H1 (cell line): ENCODE measurements at regions not wholly inside any gene's neighbourhood (a gene's known extent, or its start where the extent isn't known, plus 50 kb on each side); places are given as distances from the start of the nearest gene placed in this dataset.

Experiments
- CTCF ChIA-PET: fragments of 300-600 bp; sonication (Branson Sonifier 250); formaldehyde crosslinking; loops from one replicate; lab custom pipeline; 2021; ENCODE audit not compliant: partially characterized antibody; lab: Charles Lee
- POLR2A ChIA-PET: fragments of 300-600 bp; sonication (Branson Sonifier 250); formaldehyde crosslinking; loops from one replicate; lab custom pipeline; 2021; ENCODE audit warnings: inconsistent platforms; ENCODE audit not compliant: partially characterized antibody; lab: Charles Lee
- DNase-seq, 2 experiments: peaks; one replicate each; pipeline versions ENCODE4 v3.0.0 to v3.0.0-alpha.2; 2010 to 2022; ENCODE audit warnings: low spot score in 2 of 2, low read depth in 1 of 2, mixed read lengths in 1 of 2
- FAIRE-seq: peaks from 2 replicates; lab custom pipeline; 2011; peaks lifted over from hg19 to GRCh38; lab: Jason Lieb, UNC
- H2AFZ ChIP-seq: 2 replicates; pipeline ENCODE4 v1.8.1; 2012; ENCODE audit warnings: low read length, inconsistent platforms
- H2AK5ac ChIP-seq: 2 replicates; pipeline ENCODE4 v1.6.1; 2013; ENCODE audit warnings: low read depth, low read length
- H2BK120ac ChIP-seq: replicated peaks from 2 replicates; pipeline ENCODE3; 2013; ENCODE audit warnings: low read depth, low read length, inconsistent platforms
- H2BK12ac ChIP-seq: 2 replicates; pipeline ENCODE4 v1.6.1; 2013; ENCODE audit warnings: low read depth, low read length
- H2BK15ac ChIP-seq: 2 replicates; pipeline ENCODE4 v1.6.1; 2013; ENCODE audit warnings: low read length
- H2BK20ac ChIP-seq: 2 replicates; pipeline ENCODE4 v1.6.1; 2013; ENCODE audit warnings: low read length
- H2BK5ac ChIP-seq: 2 replicates; pipeline ENCODE4 v1.6.1; 2013; ENCODE audit warnings: low read depth, low read length
- H3K14ac ChIP-seq: 2 replicates; pipeline ENCODE4 v1.6.1; 2013; ENCODE audit warnings: inconsistent platforms; ENCODE audit not compliant: insufficient read length
- H3K18ac ChIP-seq: 2 replicates; pipeline ENCODE4 v1.6.1; 2013; ENCODE audit warnings: low read length; ENCODE audit errors: extremely low read depth
- H3K23ac ChIP-seq: 2 replicates; pipeline ENCODE4 v1.6.1; 2013; ENCODE audit warnings: inconsistent platforms; ENCODE audit not compliant: insufficient read length
- H3K23me2 ChIP-seq: 2 replicates; pipeline ENCODE4 v1.6.1; 2013; ENCODE audit warnings: low read depth, low read length
- H3K27ac ChIP-seq: 2 replicates; pipeline ENCODE4 v1.6.1; 2011; ENCODE audit warnings: low read depth, low read length, inconsistent platforms
- H3K27me3 ChIP-seq, 4 experiments: replicated peaks in 1 of 4; 1 replicate in 1 of 4; 2 replicates in 3 of 4; pipeline versions ENCODE4 v1.6.1 to v1.8.1; 2011 to 2013; ENCODE audit warnings: low read length in 3 of 4, mild to moderate bottlenecking in 3 of 4, inconsistent platforms in 2 of 4, mixed read lengths in 2 of 4, moderate library complexity in 1 of 4; ENCODE audit not compliant: control insufficient read depth in 3 of 4, insufficient read depth in 3 of 4; ENCODE audit errors: extremely low read depth in 1 of 4
- H3K36me3 ChIP-seq, 4 experiments: 2 replicates each; pipeline versions ENCODE4 v1.6.1 to v1.8.1; 2011 to 2013; ENCODE audit warnings: mild to moderate bottlenecking in 4 of 4, low read length in 3 of 4, moderate library complexity in 2 of 4, control low read depth in 1 of 4, inconsistent platforms in 1 of 4; ENCODE audit not compliant: insufficient read depth in 4 of 4, control insufficient read depth in 2 of 4
- H3K4ac ChIP-seq: replicated peaks from 2 replicates; pipeline ENCODE3; 2013; ENCODE audit warnings: low read length, low read depth, mixed read lengths, inconsistent platforms; ENCODE audit not compliant: insufficient read length
- H3K4me1 ChIP-seq, 4 experiments: replicated peaks in 1 of 4; 1 replicate in 1 of 4; 2 replicates in 3 of 4; pipeline versions ENCODE4 v1.6.1 to v1.8.1; 2011 to 2013; ENCODE audit warnings: low read length in 3 of 4, inconsistent platforms in 2 of 4, mixed read lengths in 1 of 4; ENCODE audit not compliant: insufficient read depth in 4 of 4, control insufficient read depth in 3 of 4
- H3K4me2 ChIP-seq, 2 experiments: 2 replicates each; pipeline versions ENCODE4 v1.6.1 to v1.8.1; 2011 to 2013; ENCODE audit warnings: low read depth in 2 of 2, low read length in 2 of 2, control low read depth in 1 of 2, inconsistent platforms in 1 of 2, mild to moderate bottlenecking in 1 of 2; ENCODE audit not compliant: insufficient read depth in 1 of 2
- H3K4me3 ChIP-seq, 4 experiments: fragments of 200-600, 300-600 bp in 1 of 4; sonication (generic), shearing (Covaris generic), sonication (Bioruptor Twin) in 1 of 4; 2 replicates each; pipeline versions ENCODE4 v1.5.1 to v1.8.1; 2011 to 2016; ENCODE audit warnings: low read length in 4 of 4, low read depth in 3 of 4, control low read depth in 2 of 4, inconsistent platforms in 2 of 4, mild to moderate bottlenecking in 2 of 4, mixed read lengths in 1 of 4, moderate library complexity in 1 of 4; ENCODE audit not compliant: insufficient read depth in 2 of 4; ENCODE audit errors: extremely low read depth in 1 of 4
- H3K56ac ChIP-seq: replicated peaks from 2 replicates; pipeline ENCODE3; 2013; ENCODE audit warnings: low read depth, mild to moderate bottlenecking, mixed read lengths, low read length, inconsistent platforms; ENCODE audit not compliant: insufficient read length
- H3K79me1 ChIP-seq: 2 replicates; pipeline ENCODE4 v1.6.1; 2013; ENCODE audit warnings: low read depth, low read length, control low read depth
- H3K79me2 ChIP-seq, 2 experiments: 2 replicates each; pipeline versions ENCODE4 v1.6.1 to v1.8.1; 2012 to 2013; ENCODE audit warnings: low read length in 2 of 2, mild to moderate bottlenecking in 2 of 2, inconsistent platforms in 1 of 2; ENCODE audit not compliant: insufficient read depth in 2 of 2, control insufficient read depth in 1 of 2
- H3K9ac ChIP-seq, 4 experiments: replicated peaks in 1 of 4; 1 replicate in 1 of 4; 2 replicates in 3 of 4; pipeline versions ENCODE4 v1.6.1 to v1.8.1; 2011 to 2013; ENCODE audit warnings: low read depth in 3 of 4, low read length in 3 of 4, control low read depth in 2 of 4, mild to moderate bottlenecking in 2 of 4, moderate library complexity in 2 of 4, inconsistent platforms in 1 of 4; ENCODE audit errors: extremely low read depth in 1 of 4
- H3K9me3 ChIP-seq, 2 experiments: 2 replicates each; pipeline versions ENCODE4 v1.6.1 to v1.8.1; 2012 to 2013; ENCODE audit warnings: mild to moderate bottlenecking in 2 of 2, moderate library complexity in 2 of 2, control low read depth in 1 of 2, inconsistent platforms in 1 of 2, low read depth in 1 of 2, low read length in 1 of 2, mixed read lengths in 1 of 2; ENCODE audit not compliant: insufficient read depth in 2 of 2
- H4K20me1 ChIP-seq, 2 experiments: replicated peaks in 1 of 2; 2 replicates each; pipeline versions ENCODE3 to v1.8.1; 2011 to 2013; ENCODE audit warnings: inconsistent platforms in 2 of 2, low read length in 2 of 2, mild to moderate bottlenecking in 1 of 2; ENCODE audit not compliant: insufficient read depth in 2 of 2, control insufficient read depth in 1 of 2
- H4K5ac ChIP-seq: 2 replicates; pipeline ENCODE4 v1.6.1; 2013; ENCODE audit warnings: low read length, low read depth, mixed read lengths, inconsistent platforms; ENCODE audit not compliant: insufficient read length
- H4K8ac ChIP-seq: 2 replicates; pipeline ENCODE4 v1.8.0; 2013; ENCODE audit warnings: mild to moderate bottlenecking, moderate library complexity, low read length, inconsistent platforms; ENCODE audit not compliant: insufficient read depth; ENCODE audit errors: extremely low read depth
- H4K91ac ChIP-seq: replicated peaks from 2 replicates; pipeline ENCODE3; 2013; ENCODE audit warnings: low read length, mixed read lengths, inconsistent platforms; ENCODE audit not compliant: insufficient read length
- BACH1 ChIP-seq: IDR thresholded peaks from 2 replicates; pipeline ENCODE4 v1.6.1; 2012; ENCODE audit warnings: low read length, improper control_type of control experiment
- CHD1 ChIP-seq: IDR thresholded peaks from 2 replicates; pipeline ENCODE4 v1.6.1; 2012; ENCODE audit warnings: low read depth, low read length, improper control_type of control experiment
- NRF1 ChIP-seq: IDR thresholded peaks from 2 replicates; pipeline ENCODE4 v1.6.1; 2011; ENCODE audit warnings: mild to moderate bottlenecking, low read depth, low read length, improper control_type of control experiment
- TCF12 ChIP-seq: IDR thresholded peaks from 2 replicates; pipeline ENCODE4 v1.6.1; 2011; ENCODE audit warnings: low read depth, mild to moderate bottlenecking, low read length
- WGBS, 2 experiments: shearing (Covaris generic) in 1 of 2; methylation state at CpG; one replicate each; pipeline versions ENCODE4 v1.1.6 to v1.1.7; 2013 to 2015; ENCODE audit warnings: low lambda C conversion rate in 2 of 2, mixed read lengths in 2 of 2, inconsistent platforms in 1 of 2, low coverage in 1 of 2, missing lambda C conversion rate in 1 of 2; ENCODE audit not compliant: insufficient replicate concordance in 2 of 2, insufficient coverage in 1 of 2, insufficient read length in 1 of 2; ENCODE audit errors: extremely low coverage in 1 of 2, missing lambda C conversion rate in 1 of 2; 5-methylcytosine and 5-hydroxymethylcytosine counted together

DNA sequence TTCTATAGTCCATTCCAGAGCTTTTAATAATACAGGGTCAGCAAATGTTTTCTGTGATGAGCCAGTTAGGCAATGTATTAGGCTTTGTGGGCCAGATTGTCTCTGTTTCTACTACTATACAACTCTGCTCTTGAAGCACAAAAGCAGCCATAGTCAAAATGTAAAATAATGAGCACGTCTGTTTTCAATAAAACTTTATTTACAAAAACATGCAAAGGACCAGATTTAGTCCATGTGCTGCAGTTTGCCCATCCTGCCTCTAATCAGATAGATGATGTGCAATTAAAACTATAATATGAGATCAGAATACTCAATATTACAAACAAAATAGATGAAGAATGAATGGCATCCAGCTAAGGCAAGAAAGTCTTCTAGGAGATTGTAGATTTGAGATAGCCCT, 127.8 kb upstream of the FRMPD4 start:
- Histone ChIP-seq H3K9ac (no peak overlapping the region), H3K4me2 (no peak overlapping the region), H3K18ac (no peak overlapping the region), H3K14ac (no peak overlapping the region), H2BK15ac (no peak overlapping the region), H3K23ac (no peak overlapping the region), H4K91ac (no peak overlapping the region), H3K27ac (no peak overlapping the region), H3K4ac (no peak overlapping the region), H3K23me2 (no peaks in the 10 kb centered on the region), H2AK5ac (no peak overlapping the region), H3K79me2 (no peaks in the 10 kb centered on the region), H3K56ac (no peak overlapping the region), H4K5ac (no peak overlapping the region), H3K79me1 (no peaks in the 10 kb centered on the region), H3K4me3 (no peak overlapping the region), H4K8ac (no peak overlapping the region), H2BK12ac (no peak overlapping the region), H3K9me3 (no peaks in the 10 kb centered on the region), H4K20me1 (no peaks in the 10 kb centered on the region), H2BK5ac (no peak overlapping the region), H3K36me3 (no peaks in the 10 kb centered on the region), H2AFZ (no peak overlapping the region), H2BK20ac (no peak overlapping the region), H3K4me1 (no peaks in the 10 kb centered on the region), H3K27me3 (no peaks in the 10 kb centered on the region), H2BK120ac (no peak overlapping the region)
- 88% methylated on average over 1 of the region's 1 CpG; no CpG with 5 or more reads in 1 of the 2 experiments for WGBS, 2 experiments
- POLR2A ChIA-PET, result no interaction called here
- no peak for TF ChIP-seq TCF12
- TF ChIP-seq BACH1, result no peak
- TF ChIP-seq NRF1, result no peak
- TF ChIP-seq CHD1, result no peak
- CTCF ChIA-PET, result interaction anchor here (1.1 kb wide), 1 partner anchor 11 kb away, joined by 3 read pairs; no protein-coding TSS in a partner anchor
- DNase-seq (no peak), FAIRE-seq (no peak)
